ENCODE measurements at regions not wholly inside any gene's neighbourhood (a gene's known extent, or its start where the extent isn't known, plus 50 kb on each side); places are given as distances from the start of the nearest gene placed in this dataset.

GRCh38 chr1:8142955-8143629 is 117.0 kb upstream of the ERRFI1 start:
- H3K27me3 Mint-ChIP-seq (ENCODE audit: low read depth), result peaks cover 19% of the 10 kb centered on the region
- H3K36me3 Mint-ChIP-seq (ENCODE audit: low read depth), result no peaks in the 10 kb centered on the region
- H3K4me1 Mint-ChIP-seq, result peaks cover 25% of the 10 kb centered on the region
- no peak for TF ChIP-seq CTCF (IDR thresholded peaks at IDR 0.05; ENCODE audit: unreplicated experiment in 3 of 3)
- H3K27ac Mint-ChIP-seq, result peak overlapping the region; percentile 37 to 84 (median 56)
- H3K9me3 Mint-ChIP-seq, result no peaks in the 10 kb centered on the region
- H3K4me3 Mint-ChIP-seq, result no peak overlapping the region

- no peak overlapping the region for H3K27ac Mint-ChIP-seq
- H3K4me1 Mint-ChIP-seq, result peaks cover 31% of the 10 kb centered on the region
- no peak for TF ChIP-seq CTCF (IDR thresholded peaks at IDR 0.05; ENCODE audit: unreplicated experiment in 3 of 3)
- no peaks in the 10 kb centered on the region for H3K36me3 Mint-ChIP-seq (ENCODE audit: low read depth)
- no peak overlapping the region for H3K4me3 Mint-ChIP-seq
- H3K27me3 Mint-ChIP-seq (ENCODE audit: low read depth), result peaks cover 15% of the 10 kb centered on the region
- no peaks in the 10 kb centered on the region for H3K9me3 Mint-ChIP-seq
Measured at GRCh38 chr1:8139941-8140340, 113.8 kb upstream of the ERRFI1 start.

GRCh38 chr1:8139383-8139782 is 113.3 kb upstream of the ERRFI1 start:
- Mint-ChIP-seq H3K27me3 (ENCODE audit: low read depth) (peaks cover 13% of the 10 kb centered on the region), H3K4me1 (peaks cover 35% of the 10 kb centered on the region), H3K4me3 (no peak overlapping the region), H3K36me3 (ENCODE audit: low read depth) (no peaks in the 10 kb centered on the region), H3K27ac (no peak overlapping the region), H3K9me3 (no peaks in the 10 kb centered on the region)
- no peak for TF ChIP-seq CTCF (IDR thresholded peaks at IDR 0.05; ENCODE audit: unreplicated experiment in 3 of 3)

- no peak for TF ChIP-seq CTCF (IDR thresholded peaks at IDR 0.05; ENCODE audit: unreplicated experiment in 3 of 3)
- H3K4me1 Mint-ChIP-seq, result peaks cover 37% of the 10 kb centered on the region
- no peaks in the 10 kb centered on the region for H3K36me3 Mint-ChIP-seq (ENCODE audit: low read depth)
- peak overlapping the region; percentile 20 to 74 (median 67) for H3K27ac Mint-ChIP-seq
- peaks cover 8% of the 10 kb centered on the region for H3K27me3 Mint-ChIP-seq (ENCODE audit: low read depth)
- H3K4me3 Mint-ChIP-seq, result no peak overlapping the region
- no peaks in the 10 kb centered on the region for H3K9me3 Mint-ChIP-seq
Measured at GRCh38 chr1:8138673-8139072, 112.6 kb upstream of the ERRFI1 start.

- peak overlapping the region; percentile 74 to 93 (median 88) for H3K27ac Mint-ChIP-seq
- TF ChIP-seq CTCF (IDR thresholded peaks at IDR 0.05; ENCODE audit: unreplicated experiment in 3 of 3), result no peak
- H3K4me3 Mint-ChIP-seq, result peak overlapping the region in 2 of 3 experiments; percentile 17 to 22
- H3K4me1 Mint-ChIP-seq, result peaks cover 37% of the 10 kb centered on the region
- H3K9me3 Mint-ChIP-seq, result no peaks in the 10 kb centered on the region
- peaks cover 8% of the 10 kb centered on the region for H3K27me3 Mint-ChIP-seq (ENCODE audit: low read depth)
- no peaks in the 10 kb centered on the region for H3K36me3 Mint-ChIP-seq (ENCODE audit: low read depth)
Measured at GRCh38 chr1:8137481-8138244, 111.6 kb upstream of the ERRFI1 start.

All from nephron (organoid).